ENCODE measurements at regions not wholly inside any gene's neighbourhood (a gene's known extent, or its start where the extent isn't known, plus 50 kb on each side); places are given as distances from the start of the nearest gene placed in this dataset.

GRCh38 chr16:88288303-88288702, 94.5 kb upstream of the ZNF469 start:
- no peak overlapping the region for H3K27ac Mint-ChIP-seq
- H3K4me3 Mint-ChIP-seq = no peak overlapping the region
- CTCF ChIA-PET = no interaction called here
- intact Hi-C loops (cut with micrococcal nuclease) = no loop called here
- Histone ChIP-seq H4K20me1 (ENCODE audit: control insufficient read depth, insufficient read depth, low read length, poor library complexity, severe bottlenecking) (no peaks in the 10 kb centered on the region), H3K36me3 (replicated peaks in 1 of 2; ENCODE audit: control extremely low read depth in 1 of 2, control insufficient read depth in 1 of 2, extremely low read depth in 1 of 2, insufficient read depth in 2 of 2, low read length in 1 of 2) (no peaks in the 10 kb centered on the region), H3K4me3 (ENCODE audit: control extremely low read depth in 1 of 5, extremely low read depth in 1 of 5, insufficient read depth in 1 of 5, low read depth in 2 of 5, low read length in 4 of 5) (no peak overlapping the region), H3K4me1 (ENCODE audit: control insufficient read depth in 2 of 2, insufficient read depth in 2 of 2, low read length in 2 of 2) (no peaks in the 10 kb centered on the region), H3K79me2 (ENCODE audit: control insufficient read depth, insufficient read depth, low read length) (no peaks in the 10 kb centered on the region), H3K9ac (ENCODE audit: low read length) (no peak overlapping the region), H3K9me3 (ENCODE audit: control extremely low read depth in 1 of 3, control insufficient read depth in 2 of 3, insufficient read depth in 1 of 3, low read length in 2 of 3) (peaks cover 0 to 54% (median 27%) of the 10 kb centered on the region in 3 donors), H3K27ac (ENCODE audit: low read length in 2 of 2) (no peak overlapping the region), H3K27me3 (replicated peaks in 1 of 4; ENCODE audit: control extremely low read depth in 1 of 4, control insufficient read depth in 3 of 4, insufficient read depth in 4 of 4, low read length in 3 of 4) (no peaks in the 10 kb centered on the region), H3K4me2 (replicated peaks; ENCODE audit: low read depth, low read length, poor library complexity, severe bottlenecking) (no peak overlapping the region), H2AFZ (ENCODE audit: insufficient read depth, low read depth, low read length, poor library complexity, severe bottlenecking) (no peak overlapping the region)
- ATAC-seq (ENCODE audit: low read depth) = no peak
- no peaks in the 10 kb centered on the region for H3K4me1 Mint-ChIP-seq
- POLR2A ChIA-PET = no interaction called here
- 91% methylated on average over 2 of the region's 3 CpGs for WGBS (ENCODE audit: insufficient coverage)
- TF ChIP-seq CTCF (IDR thresholded peaks at IDR 0.05) (no peak), EZH2 (IDR thresholded peaks at IDR 0.05; ENCODE audit: borderline replicate concordance, insufficient read depth, low read depth, low read length, poor library complexity, severe bottlenecking) (no peak)
- peaks cover 6% of the 10 kb centered on the region for H3K27me3 Mint-ChIP-seq
- H3K9me3 Mint-ChIP-seq (ENCODE audit: insufficient read depth) = no peaks in the 10 kb centered on the region
- DNase-seq = no peak

GRCh38 chr16:88289001-88289400, 93.8 kb upstream of the ZNF469 start:
- H3K4me3 Mint-ChIP-seq = no peak overlapping the region
- Histone ChIP-seq H3K4me3 (ENCODE audit: control extremely low read depth in 1 of 5, extremely low read depth in 1 of 5, insufficient read depth in 1 of 5, low read depth in 2 of 5, low read length in 4 of 5) (no peak overlapping the region), H3K27ac (ENCODE audit: low read length in 2 of 2) (no peak overlapping the region), H3K27me3 (replicated peaks in 1 of 4; ENCODE audit: control extremely low read depth in 1 of 4, control insufficient read depth in 3 of 4, insufficient read depth in 4 of 4, low read length in 3 of 4) (no peaks in the 10 kb centered on the region), H2AFZ (ENCODE audit: insufficient read depth, low read depth, low read length, poor library complexity, severe bottlenecking) (no peak overlapping the region), H4K20me1 (ENCODE audit: control insufficient read depth, insufficient read depth, low read length, poor library complexity, severe bottlenecking) (no peaks in the 10 kb centered on the region), H3K9me3 (ENCODE audit: control extremely low read depth in 1 of 3, control insufficient read depth in 2 of 3, insufficient read depth in 1 of 3, low read length in 2 of 3) (peaks cover 0 to 50% (median 27%) of the 10 kb centered on the region in 3 donors), H3K4me1 (ENCODE audit: control insufficient read depth in 2 of 2, insufficient read depth in 2 of 2, low read length in 2 of 2) (no peaks in the 10 kb centered on the region), H3K9ac (ENCODE audit: low read length) (no peak overlapping the region), H3K4me2 (replicated peaks; ENCODE audit: low read depth, low read length, poor library complexity, severe bottlenecking) (no peak overlapping the region), H3K36me3 (replicated peaks in 1 of 2; ENCODE audit: control extremely low read depth in 1 of 2, control insufficient read depth in 1 of 2, extremely low read depth in 1 of 2, insufficient read depth in 2 of 2, low read length in 1 of 2) (no peaks in the 10 kb centered on the region), H3K79me2 (ENCODE audit: control insufficient read depth, insufficient read depth, low read length) (no peaks in the 10 kb centered on the region)
- no peak overlapping the region for H3K27ac Mint-ChIP-seq
- ATAC-seq (ENCODE audit: low read depth) (no peak), DNase-seq (no peak)
- peaks cover 7% of the 10 kb centered on the region for H3K27me3 Mint-ChIP-seq
- H3K4me1 Mint-ChIP-seq = no peaks in the 10 kb centered on the region
- TF ChIP-seq EZH2 (IDR thresholded peaks at IDR 0.05; ENCODE audit: borderline replicate concordance, insufficient read depth, low read depth, low read length, poor library complexity, severe bottlenecking) (no peak), CTCF (IDR thresholded peaks at IDR 0.05) (no peak)
- intact Hi-C loops (cut with micrococcal nuclease) = no loop called here
- POLR2A ChIA-PET = no interaction called here
- CTCF ChIA-PET = no interaction called here
- 97% methylated on average over 3 of the region's 3 CpGs for WGBS (ENCODE audit: insufficient coverage)
- no peaks in the 10 kb centered on the region for H3K9me3 Mint-ChIP-seq (ENCODE audit: insufficient read depth)
